Right atrium auricular region (tissue), 2 donors: ENCODE measurements at regions not wholly inside any gene's neighbourhood (a gene's known extent, or its start where the extent isn't known, plus 50 kb on each side); places are given as distances from the start of the nearest gene placed in this dataset.

ENCODE experiments used
- DNase-seq: peaks from one replicate; pipeline ENCODE4 v3.0.0-alpha.2; 2019; ENCODE audit warnings: low spot score
- H3K27ac ChIP-seq, 2 donors: fragments of 200-600 bp; sonication (generic); 1 replicate in 1 of 2; 2 replicates in 1 of 2; pipeline ENCODE4 v1.5.1; 2016 to 2019
- H3K27me3 ChIP-seq, 2 donors: fragments of 200-600 bp; sonication (generic); one replicate each; pipeline versions ENCODE4 v1.5.1 to v1.6.0; 2017 to 2019
- H3K36me3 ChIP-seq: fragments of 200-600 bp; sonication (generic); one replicate; pipeline ENCODE4 v1.5.1; 2016
- H3K4me1 ChIP-seq, 2 donors: fragments of 200-600 bp; sonication (generic); one replicate each; pipeline versions ENCODE4 v1.5.1 to v1.6.0; 2017 to 2019
- H3K4me3 ChIP-seq, 2 donors: fragments of 200-600 bp; sonication (generic); 1 replicate in 1 of 2; 2 replicates in 1 of 2; pipeline ENCODE4 v1.5.1; 2017 to 2019; ENCODE audit warnings: mild to moderate bottlenecking in 1 of 2, moderate library complexity in 1 of 2
- H3K9me3 ChIP-seq, 2 donors: fragments of 200-600 bp; sonication (generic); one replicate each; pipeline ENCODE4 v1.5.1; 2019
- CTCF ChIP-seq, 2 donors: fragments of 200-600 bp; sonication (generic); IDR thresholded peaks; one replicate each; pipeline ENCODE4 v1.5.1; 2019; ENCODE audit warnings: antibody characterized with exemption in 2 of 2

GRCh38 chr20:6579824-6580223, 187.7 kb upstream of the BMP2 start:
- Histone ChIP-seq H3K27me3 (no peaks in the 10 kb centered on the region), H3K9me3 (no peaks in the 10 kb centered on the region), H3K27ac (no peak overlapping the region), H3K4me3 (no peak overlapping the region), H3K4me1 (peaks cover 0 to 3% of the 10 kb centered on the region in 2 donors), H3K36me3 (no peaks in the 10 kb centered on the region)
- no peak for DNase-seq
- no peak for TF ChIP-seq CTCF (IDR thresholded peaks at IDR 0.05)

DNA sequence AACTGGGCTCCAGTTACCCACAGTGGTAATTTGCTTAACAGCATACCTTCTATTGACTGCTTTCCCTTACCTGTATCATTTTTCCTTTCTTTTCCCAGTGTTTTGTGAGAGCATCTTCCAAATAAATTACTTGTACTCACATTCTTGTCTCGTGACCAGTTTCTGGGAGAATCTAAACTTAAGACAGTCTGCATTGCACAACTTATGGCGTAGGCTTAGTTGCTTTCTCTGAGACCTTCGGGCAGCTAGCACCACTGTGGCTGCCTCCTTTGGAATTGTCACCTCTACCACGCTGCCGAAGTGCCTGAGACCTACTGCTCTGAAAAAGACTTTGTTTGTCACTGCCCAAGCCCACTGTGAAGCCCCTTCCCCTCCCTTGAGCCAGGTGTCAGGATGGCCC, 188.1 kb upstream of the BMP2 start:
- Histone ChIP-seq H3K4me3 (no peak overlapping the region), H3K36me3 (no peaks in the 10 kb centered on the region), H3K27ac (no peak overlapping the region), H3K9me3 (no peaks in the 10 kb centered on the region), H3K4me1 (peaks cover 0 to 3% of the 10 kb centered on the region in 2 donors), H3K27me3 (no peaks in the 10 kb centered on the region)
- DNase-seq, result no peak
- no peak for TF ChIP-seq CTCF (IDR thresholded peaks at IDR 0.05)

- no peak for TF ChIP-seq CTCF (IDR thresholded peaks at IDR 0.05)
Measured at GRCh38 chr20:6577451-6577850, 190.0 kb upstream of the BMP2 start.

GRCh38 chr20:6576726-6577125, 190.8 kb upstream of the BMP2 start:
- Histone ChIP-seq H3K4me1 (peaks cover 0 to 3% of the 10 kb centered on the region in 2 donors), H3K27me3 (no peaks in the 10 kb centered on the region), H3K9me3 (no peaks in the 10 kb centered on the region), H3K27ac (no peak overlapping the region), H3K4me3 (no peak overlapping the region), H3K36me3 (no peaks in the 10 kb centered on the region)
- no peak for TF ChIP-seq CTCF (IDR thresholded peaks at IDR 0.05)
- no peak for DNase-seq

More at GRCh38 chr20:6577451-6577850, 190.0 kb upstream of the BMP2 start:
- Histone ChIP-seq H3K27ac (no peak overlapping the region), H3K4me1 (peaks cover 0 to 3% of the 10 kb centered on the region in 2 donors), H3K9me3 (no peaks in the 10 kb centered on the region), H3K36me3 (no peaks in the 10 kb centered on the region), H3K27me3 (no peaks in the 10 kb centered on the region), H3K4me3 (no peak overlapping the region)
- DNase-seq, result no peak

DNA sequence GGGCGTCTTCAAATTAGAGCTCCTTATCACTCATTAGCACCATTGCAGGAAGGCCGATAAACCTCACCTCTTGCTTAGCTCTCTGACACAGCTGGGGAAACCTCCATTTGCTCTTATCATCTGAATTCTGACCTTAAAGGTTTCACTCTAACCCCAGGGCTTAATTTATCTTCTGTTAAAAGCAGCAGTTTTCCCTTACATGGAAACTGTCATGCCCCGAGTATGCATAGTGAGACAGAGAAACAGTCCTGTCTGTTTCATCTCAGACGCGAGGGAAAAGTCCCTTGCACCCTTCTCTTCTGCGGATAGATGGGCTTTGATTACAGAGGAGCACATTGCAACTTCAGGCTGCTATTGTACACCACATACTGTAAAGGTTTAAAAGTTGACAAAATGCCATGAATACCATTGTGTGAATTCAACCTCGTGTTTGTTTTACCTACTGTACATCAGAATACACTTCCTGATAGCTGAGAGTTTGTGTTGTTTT, 191.5 kb upstream of the BMP2 start:
- DNase-seq, result no peak
- Histone ChIP-seq H3K9me3 (no peaks in the 10 kb centered on the region), H3K27ac (no peak overlapping the region), H3K4me3 (no peak overlapping the region), H3K27me3 (no peaks in the 10 kb centered on the region), H3K36me3 (no peaks in the 10 kb centered on the region), H3K4me1 (peaks cover 0 to 3% of the 10 kb centered on the region in 2 donors)
- TF ChIP-seq CTCF (IDR thresholded peaks at IDR 0.05), result no peak

GRCh38 chr20:6566821-6567220, 200.7 kb upstream of the BMP2 start:
- H3K27me3 ChIP-seq, result no peaks in the 10 kb centered on the region

More at GRCh38 chr20:6566821-6567220, 200.7 kb upstream of the BMP2 start:
- H3K4me1 ChIP-seq, result no peaks in the 10 kb centered on the region
- no peak for DNase-seq
- no peaks in the 10 kb centered on the region for H3K9me3 ChIP-seq
- H3K4me3 ChIP-seq, result no peak overlapping the region
- no peaks in the 10 kb centered on the region for H3K36me3 ChIP-seq
- H3K27ac ChIP-seq, result no peak overlapping the region
- TF ChIP-seq CTCF (IDR thresholded peaks at IDR 0.05), result no peak
